Renal cortical epithelial cell (primary cell): ENCODE measurements at regions not wholly inside any gene's neighbourhood (a gene's known extent, or its start where the extent isn't known, plus 50 kb on each side); places are given as distances from the start of the nearest gene placed in this dataset.

Experiments used
- DNase-seq: peaks from one replicate; pipeline ENCODE4 v3.0.0-alpha.2; 2011; ENCODE audit warnings: low read depth

- no peak for DNase-seq
Measured at GRCh38 chr4:127580300-127580699, 52.5 kb upstream of the INTU start.

DNA sequence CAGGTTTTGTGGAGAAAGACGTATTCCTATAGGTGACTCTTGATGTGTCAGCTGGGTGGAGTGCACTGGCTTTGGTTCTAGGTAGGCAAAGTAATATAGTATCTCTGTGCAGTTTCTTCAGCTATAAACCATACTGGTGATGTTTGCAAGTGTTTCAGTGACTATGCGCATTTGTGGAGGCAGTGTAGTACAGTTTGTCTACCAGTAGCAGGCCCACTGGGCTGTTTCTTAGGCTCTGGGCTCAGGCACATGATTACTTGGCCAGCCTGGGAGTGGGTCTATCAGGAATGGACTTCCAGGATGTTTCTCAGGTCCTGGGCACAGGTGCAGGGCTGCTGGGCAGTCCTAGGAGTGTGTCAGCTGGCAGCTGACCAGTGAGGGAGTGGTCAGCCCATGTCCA, 51.9 kb upstream of the INTU start:
- DNase-seq: no peak
